ENCODE measurements at regions not wholly inside any gene's neighbourhood (a gene's known extent, or its start where the extent isn't known, plus 50 kb on each side); places are given as distances from the start of the nearest gene placed in this dataset.

- TF ChIP-seq POLR2AphosphoS5 (IDR thresholded peaks at IDR 0.05) (no peak), EP300 (IDR thresholded peaks at IDR 0.05; ENCODE audit: low read depth) (no peak)
These were observed 295.2 kb downstream of the VGLL3 start for GRCh38 chr3:86695752-86696151.

Measured in transverse colon (tissue), 3 donors.